GM19463 (cell line): ENCODE measurements at regions not wholly inside any gene's neighbourhood (a gene's known extent, or its start where the extent isn't known, plus 50 kb on each side); places are given as distances from the start of the nearest gene placed in this dataset.

ENCODE experiments used
- ATAC-seq: cut with Tn5 transposase; IDR thresholded peaks from one replicate; pipeline ENCODE4 v1.9.1; 2021; ENCODE audit warnings: mild to moderate bottlenecking, moderate library complexity; ENCODE audit not compliant: unreplicated experiment

- no peak for ATAC-seq
Measured at GRCh38 chr15:93583968-93584367, 495.0 kb upstream of the RGMA start.

- no peak for ATAC-seq
Measured at GRCh38 chr15:93583552-93583951, 494.5 kb upstream of the RGMA start.

GRCh38 chr15:93570527-93570926, 481.5 kb upstream of the RGMA start:
- no peak for ATAC-seq

GRCh38 chr15:93566762-93567161, 477.8 kb upstream of the RGMA start:
- ATAC-seq, result no peak

GRCh38 chr15:93565201-93565600, 476.2 kb upstream of the RGMA start:
- ATAC-seq, result no peak

GRCh38 chr15:93563218-93563617, 474.2 kb upstream of the RGMA start:
- no peak for ATAC-seq

- ATAC-seq, result no peak
Measured at GRCh38 chr15:93562395-93563123, 473.5 kb upstream of the RGMA start.

GRCh38 chr15:93557696-93558095, 468.7 kb upstream of the RGMA start:
- ATAC-seq, result no peak

GRCh38 chr15:93553167-93553935, 464.3 kb upstream of the RGMA start:
- ATAC-seq, result no peak

- no peak for ATAC-seq
Measured at GRCh38 chr15:93543093-93543492, 454.1 kb upstream of the RGMA start.

GRCh38 chr15:93527374-93528050, 438.5 kb upstream of the RGMA start:
- no peak for ATAC-seq

- no peak for ATAC-seq
Measured at GRCh38 chr15:93524432-93524831, 435.4 kb upstream of the RGMA start.

- no peak for ATAC-seq
Measured at GRCh38 chr15:93523481-93523880, 434.5 kb upstream of the RGMA start.

GRCh38 chr15:93520206-93520605, 431.2 kb upstream of the RGMA start:
- ATAC-seq, result no peak

- no peak for ATAC-seq
Measured at GRCh38 chr15:93519599-93519998, 430.6 kb upstream of the RGMA start.

GRCh38 chr15:93517176-93517575, 428.2 kb upstream of the RGMA start:
- ATAC-seq, result no peak

GRCh38 chr15:93515256-93516051, 426.4 kb upstream of the RGMA start:
- no peak for ATAC-seq

GRCh38 chr15:93506646-93507045, 417.6 kb upstream of the RGMA start:
- no peak for ATAC-seq

- ATAC-seq, result no peak
Measured at GRCh38 chr15:93505506-93505905, 416.5 kb upstream of the RGMA start.

- ATAC-seq, result no peak
Measured at GRCh38 chr15:93501946-93502345, 412.9 kb upstream of the RGMA start.

GRCh38 chr15:93500155-93500554, 411.1 kb upstream of the RGMA start:
- ATAC-seq, result no peak
